IMR-90 (cell line): ENCODE measurements at regions not wholly inside any gene's neighbourhood (a gene's known extent, or its start where the extent isn't known, plus 50 kb on each side); places are given as distances from the start of the nearest gene placed in this dataset.
A peak's percentile ranks its signal among the peaks of the same experiment; 100 is the strongest.

ENCODE experiments used
- ATAC-seq: fragments of 200-7000 bp; cut with Tn5 transposase; 2 replicates; pipeline ENCODE4 v1.9.1; 2020; ENCODE audit warnings: low read depth, mild to moderate bottlenecking, moderate library complexity
- BruUV-seq: library from RNA; stranded (reverse); fragments of 400-500 nt; replicated peaks from 2 replicates; lab custom pipeline; 2021; lab: Mats Ljungman, UMichigan
- CTCF ChIA-PET: fragments of 300-600 bp; formaldehyde crosslinking; extraction: SDS; loops from one replicate; lab custom pipeline; 2021; ENCODE audit warnings: antibody characterized with exemption; lab: Yijun Ruan, JAX
- POLR2A ChIA-PET: fragments of 300-600 bp; sonication (Branson Sonifier 250); formaldehyde crosslinking; loops from one replicate; lab custom pipeline; 2022; ENCODE audit warnings: antibody characterized with exemption; ENCODE audit not compliant: unreplicated experiment; lab: Charles Lee
- DNase-seq: peaks from one replicate; pipeline ENCODE4 v3.0.0; 2013
- H2AFZ ChIP-seq: replicated peaks from 2 replicates; pipeline ENCODE3; 2013; ENCODE audit warnings: low read length, mild to moderate bottlenecking; ENCODE audit not compliant: poor library complexity
- H2AK5ac ChIP-seq: 2 replicates; pipeline ENCODE4 v1.6.1; 2013; ENCODE audit warnings: low read depth, low read length, inconsistent platforms
- H2AK9ac ChIP-seq: replicated peaks from 2 replicates; pipeline ENCODE3; 2013; ENCODE audit warnings: mild to moderate bottlenecking, low read depth, low read length, moderate library complexity; ENCODE audit not compliant: poor library complexity
- H2BK120ac ChIP-seq: 2 replicates; pipeline ENCODE4 v1.6.1; 2013; ENCODE audit warnings: low read depth, low read length, inconsistent platforms
- H2BK15ac ChIP-seq: 3 replicates; pipeline ENCODE4 v1.6.1; 2013; ENCODE audit warnings: low read depth, low read length, inconsistent platforms
- H2BK20ac ChIP-seq: 2 replicates; pipeline ENCODE4 v1.6.1; 2013; ENCODE audit warnings: low read depth, mild to moderate bottlenecking, inconsistent platforms, low read length, moderate library complexity
- H2BK5ac ChIP-seq: 2 replicates; pipeline ENCODE4 v1.6.1; 2013; ENCODE audit warnings: mild to moderate bottlenecking, low read depth, low read length, inconsistent platforms; ENCODE audit not compliant: poor library complexity, severe bottlenecking
- H3K14ac ChIP-seq: replicated peaks from 2 replicates; pipeline ENCODE4 v1.6.1; 2013; ENCODE audit warnings: low read depth, low read length, inconsistent platforms
- H3K18ac ChIP-seq: 2 replicates; pipeline ENCODE4 v1.6.1; 2013; ENCODE audit warnings: low read depth, low read length, control low read depth
- H3K23ac ChIP-seq: 2 replicates; pipeline ENCODE4 v1.6.1; 2013; ENCODE audit warnings: low read depth, low read length, inconsistent platforms
- H3K27ac ChIP-seq: 2 replicates; pipeline ENCODE4 v1.5.1; 2013; ENCODE audit warnings: mild to moderate bottlenecking, control low read depth, low read length; ENCODE audit not compliant: insufficient read depth
- H3K27me3 ChIP-seq: 2 replicates; pipeline ENCODE4 v1.6.1; 2013; ENCODE audit warnings: low read length; ENCODE audit not compliant: control insufficient read depth, insufficient read depth
- H3K36me3 ChIP-seq: 2 replicates; pipeline ENCODE4 v1.6.1; 2013; ENCODE audit warnings: low read length, mixed read lengths; ENCODE audit not compliant: control insufficient read depth, insufficient read depth
- H3K4ac ChIP-seq: 2 replicates; pipeline ENCODE4 v1.6.1; 2013; ENCODE audit warnings: low read depth, low read length, inconsistent platforms
- H3K4me1 ChIP-seq: 2 replicates; pipeline ENCODE4 v1.6.1; 2013; ENCODE audit warnings: low read length, mixed read lengths; ENCODE audit not compliant: control insufficient read depth, insufficient read depth
- H3K4me2 ChIP-seq: 2 replicates; pipeline ENCODE4 v1.6.1; 2013; ENCODE audit warnings: low read depth, mild to moderate bottlenecking, control low read depth, low read length, moderate library complexity
- H3K4me3 ChIP-seq: 2 replicates; pipeline ENCODE4 v1.5.1; 2013; ENCODE audit warnings: low read depth, mild to moderate bottlenecking, control low read depth, low read length, moderate library complexity; ENCODE audit not compliant: insufficient read depth
- H3K56ac ChIP-seq: 2 replicates; pipeline ENCODE4 v1.6.1; 2013; ENCODE audit warnings: low read length, inconsistent platforms; ENCODE audit not compliant: insufficient read depth; ENCODE audit errors: extremely low read depth
- H3K79me1 ChIP-seq, 2 experiments: 2 replicates each; pipeline ENCODE4 v1.6.1; 2013; ENCODE audit warnings: low read length in 2 of 2, inconsistent platforms in 1 of 2, low read depth in 1 of 2
- H3K9ac ChIP-seq: 2 replicates; pipeline ENCODE4 v1.6.1; 2013; ENCODE audit warnings: low read depth, low read length, control low read depth
- H3K9me1 ChIP-seq: 2 replicates; pipeline ENCODE4 v1.6.1; 2013; ENCODE audit warnings: low read length, inconsistent platforms; ENCODE audit not compliant: insufficient read depth
- H3K9me3 ChIP-seq: 2 replicates; pipeline ENCODE4 v1.6.1; 2013; ENCODE audit warnings: low read length; ENCODE audit not compliant: control insufficient read depth, insufficient read depth
- H4K20me1 ChIP-seq: 2 replicates; pipeline ENCODE4 v1.6.1; 2013; ENCODE audit warnings: low read length, inconsistent platforms; ENCODE audit not compliant: insufficient read depth
- H4K5ac ChIP-seq: 2 replicates; pipeline ENCODE4 v1.6.1; 2013; ENCODE audit warnings: mild to moderate bottlenecking, low read depth, low read length, control low read depth
- H4K8ac ChIP-seq, 2 experiments: 2 replicates each; pipeline ENCODE4 v1.6.1; 2013; ENCODE audit warnings: low read depth in 2 of 2, low read length in 2 of 2, control low read depth in 1 of 2, inconsistent platforms in 1 of 2
- H4K91ac ChIP-seq: 2 replicates; pipeline ENCODE4 v1.6.1; 2013; ENCODE audit warnings: low read depth, low read length, inconsistent platforms; ENCODE audit not compliant: insufficient read depth
- BHLHE40 ChIP-seq: fragments of 150-350 bp; IDR thresholded peaks from 2 replicates; pipeline ENCODE4 v1.6.1; 2016; ENCODE audit warnings: mild to moderate bottlenecking, low read depth, low read length
- CEBPB ChIP-seq: IDR thresholded peaks from 2 replicates; pipeline ENCODE4 v1.6.1; 2012; ENCODE audit warnings: low read depth, low read length, improper control_type of control experiment
- RAD21 ChIP-seq: IDR thresholded peaks from 2 replicates; pipeline ENCODE4 v1.6.1; 2012; ENCODE audit warnings: low read length, improper control_type of control experiment
- RFX5 ChIP-seq: IDR thresholded peaks from 2 replicates; pipeline ENCODE4 v1.8.0; 2012; ENCODE audit warnings: low read depth, mild to moderate bottlenecking, low read length, moderate library complexity
- SMC3 ChIP-seq: fragments of 150-350 bp; IDR thresholded peaks from 2 replicates; pipeline ENCODE4 v1.6.1; 2016; ENCODE audit warnings: low read depth, mild to moderate bottlenecking, antibody characterized with exemption, low read length, moderate library complexity
- WGBS, 2 experiments: methylation state at CpG; one replicate each; pipeline versions ENCODE4 v1.1.5 to v1.1.7; 2013; ENCODE audit warnings: missing lambda C conversion rate in 2 of 2; ENCODE audit not compliant: insufficient read length in 1 of 2; ENCODE audit errors: extremely low coverage in 2 of 2; 5-methylcytosine and 5-hydroxymethylcytosine counted together
- dilution Hi-C: fragments of 300-500 bp; cut with HindIII; formaldehyde crosslinking; loops from one replicate; pipeline ENCODE4 v1.14.3; 2018; ENCODE audit warnings: low sequenced_read_pairs; ENCODE audit not compliant: unreplicated experiment
- in situ Hi-C: fragments of 300-500 bp; cut with MboI; formaldehyde crosslinking; loops from 3 replicates; pipeline ENCODE4 v1.14.3; 2019; ENCODE audit warnings: low sequenced_read_pairs, inconsistent platforms, mixed read lengths
- intact Hi-C: fragments of 100-400 bp; cut with micrococcal nuclease; formaldehyde crosslinking; loops from 2 replicates; pipeline ENCODE4 v1.10.0; 2022
- TF ChIP-seq, protein P1 (sequence below): conservative IDR thresholded peaks from 2 replicates; pipeline ENCODE4 v1.5.1; 2012; ENCODE audit warnings: mild to moderate bottlenecking, low read depth, low read length, improper control_type of control experiment

DNA sequence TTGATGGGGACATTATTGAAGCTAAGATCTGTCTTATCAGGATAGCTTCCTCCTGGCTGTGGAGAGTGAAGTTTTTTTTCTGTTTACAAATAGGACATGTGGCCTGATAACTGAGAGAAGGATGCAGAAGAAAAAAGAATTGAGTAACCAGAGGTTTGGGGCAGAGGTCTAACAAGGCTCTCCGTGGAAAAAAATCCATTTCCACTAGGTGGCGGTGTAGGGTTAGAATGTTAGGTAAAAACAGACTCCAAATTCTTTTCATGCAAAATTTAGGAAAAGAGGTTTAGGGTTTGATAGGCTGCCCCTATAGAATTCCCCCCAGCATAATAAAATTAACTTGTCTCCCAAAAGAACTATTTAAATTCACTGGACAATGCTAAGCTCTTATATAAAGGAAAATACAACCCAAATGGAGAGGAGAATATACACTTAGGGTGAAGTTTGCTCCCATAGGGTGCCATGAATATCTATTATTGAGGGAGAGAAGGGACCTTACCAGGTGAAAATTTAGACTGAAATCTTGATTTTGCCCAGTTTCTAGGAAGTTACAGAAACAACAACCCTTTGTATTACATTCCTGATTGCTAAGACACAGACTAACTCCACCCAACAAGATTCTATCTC lies 1560.4 kb downstream of the OTOL1 start:
- no peak overlapping the region for H3K18ac ChIP-seq
- TF ChIP-seq SMC3, result peak; percentile 20; the same call in 1 of the 2 replicates
- no peak for TF ChIP-seq BHLHE40
- no peak for TF ChIP-seq RFX5
- TF ChIP-seq CEBPB, result no peak
- TF ChIP-seq, protein P1, sequence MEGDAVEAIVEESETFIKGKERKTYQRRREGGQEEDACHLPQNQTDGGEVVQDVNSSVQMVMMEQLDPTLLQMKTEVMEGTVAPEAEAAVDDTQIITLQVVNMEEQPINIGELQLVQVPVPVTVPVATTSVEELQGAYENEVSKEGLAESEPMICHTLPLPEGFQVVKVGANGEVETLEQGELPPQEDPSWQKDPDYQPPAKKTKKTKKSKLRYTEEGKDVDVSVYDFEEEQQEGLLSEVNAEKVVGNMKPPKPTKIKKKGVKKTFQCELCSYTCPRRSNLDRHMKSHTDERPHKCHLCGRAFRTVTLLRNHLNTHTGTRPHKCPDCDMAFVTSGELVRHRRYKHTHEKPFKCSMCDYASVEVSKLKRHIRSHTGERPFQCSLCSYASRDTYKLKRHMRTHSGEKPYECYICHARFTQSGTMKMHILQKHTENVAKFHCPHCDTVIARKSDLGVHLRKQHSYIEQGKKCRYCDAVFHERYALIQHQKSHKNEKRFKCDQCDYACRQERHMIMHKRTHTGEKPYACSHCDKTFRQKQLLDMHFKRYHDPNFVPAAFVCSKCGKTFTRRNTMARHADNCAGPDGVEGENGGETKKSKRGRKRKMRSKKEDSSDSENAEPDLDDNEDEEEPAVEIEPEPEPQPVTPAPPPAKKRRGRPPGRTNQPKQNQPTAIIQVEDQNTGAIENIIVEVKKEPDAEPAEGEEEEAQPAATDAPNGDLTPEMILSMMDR, result peak; percentile 47
- peak; percentile 28 for TF ChIP-seq RAD21
- no peak overlapping the region for H4K5ac ChIP-seq
- no peaks in the 10 kb centered on the region for H4K20me1 ChIP-seq
- H2BK120ac ChIP-seq, result no peak overlapping the region
- no peaks in the 10 kb centered on the region for H3K36me3 ChIP-seq
- dilution Hi-C loops (no loop called here), in situ Hi-C loops (no loop called here), intact Hi-C loops (loop anchor here (5.0 kb wide), 1 partner anchor 1205 kb away; no protein-coding TSS in a partner anchor)
- no peak overlapping the region for H2AFZ ChIP-seq
- H3K4me2 ChIP-seq, result no peak overlapping the region
- no peak overlapping the region for H3K4me3 ChIP-seq
- no peak overlapping the region for H3K23ac ChIP-seq
- no peaks in the 10 kb centered on the region for H3K9me1 ChIP-seq
- H2AK5ac ChIP-seq, result no peak overlapping the region
- H3K27ac ChIP-seq, result no peak overlapping the region
- H3K9me3 ChIP-seq, result no peaks in the 10 kb centered on the region
- no peaks in the 10 kb centered on the region for H3K79me1 ChIP-seq
- CTCF ChIA-PET, result interaction anchor here (0.7 to 1.5 kb wide), 4 partner anchors 15 to 623 kb away, joined by 3 to 4 read pairs (median 4); no protein-coding TSS in a partner anchor
- H4K8ac ChIP-seq, result no peak overlapping the region
- POLR2A ChIA-PET, result no interaction called here
- no CpG with 5 or more reads among the region's 2 CpGs for WGBS, 2 experiments
- H2AK9ac ChIP-seq, result no peak overlapping the region
- no peaks in the 10 kb centered on the region for H3K4me1 ChIP-seq
- DNase-seq (peak; percentile 19), ATAC-seq (no peak)
- no peaks in the 10 kb centered on the region for H3K27me3 ChIP-seq
- H3K9ac ChIP-seq, result no peak overlapping the region
- BruUV-seq, result no TSS peak
- H2BK20ac ChIP-seq, result no peak overlapping the region
- H2BK15ac ChIP-seq, result no peak overlapping the region
- H3K14ac ChIP-seq, result no peak overlapping the region
- H3K56ac ChIP-seq, result no peak overlapping the region
- H2BK5ac ChIP-seq, result no peak overlapping the region
- H3K4ac ChIP-seq, result no peak overlapping the region
- H4K91ac ChIP-seq, result no peak overlapping the region
